ENCODE measurements at regions not wholly inside any gene's neighbourhood (a gene's known extent, or its start where the extent isn't known, plus 50 kb on each side); places are given as distances from the start of the nearest gene placed in this dataset.
"Not testable (repeated sequence)": the region's sequence is repeated elsewhere in the genome, so short reads cannot be mapped to it uniquely, and the experiment has no call there.

GRCh38 chr13:55887561-55887960, 1253.2 kb upstream of the PRR20A start:
- no peak for DNase-seq

- no peak for DNase-seq
Measured at GRCh38 chr13:55893540-55893939, 1247.2 kb upstream of the PRR20A start.

- no peak for DNase-seq
Measured at GRCh38 chr13:55937180-55937579, 1203.5 kb upstream of the PRR20A start.

- no peak for DNase-seq
Measured at GRCh38 chr13:55948175-55948574, 1192.5 kb upstream of the PRR20A start.

DNA sequence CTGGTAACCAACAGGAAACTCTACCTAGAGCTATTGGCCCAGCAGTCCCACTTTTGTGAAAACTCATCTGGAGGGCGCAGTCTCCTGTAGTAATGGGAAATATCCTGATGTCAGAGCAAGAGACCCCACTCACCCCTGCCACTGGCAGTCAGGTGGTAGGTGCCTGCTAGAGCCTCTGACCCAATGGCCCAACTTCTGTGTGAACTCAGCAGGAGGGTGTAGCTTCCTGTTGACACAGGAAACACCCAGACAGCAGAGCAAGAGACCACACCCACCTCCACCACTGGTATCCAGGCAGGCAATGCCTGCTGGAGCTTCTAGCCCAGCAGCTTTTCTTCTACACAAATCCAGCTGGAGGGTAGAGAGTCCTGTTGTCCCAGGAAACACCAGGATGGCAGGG, 1176.8 kb upstream of the PRR20A start:
- DNase-seq: no peak

DNA sequence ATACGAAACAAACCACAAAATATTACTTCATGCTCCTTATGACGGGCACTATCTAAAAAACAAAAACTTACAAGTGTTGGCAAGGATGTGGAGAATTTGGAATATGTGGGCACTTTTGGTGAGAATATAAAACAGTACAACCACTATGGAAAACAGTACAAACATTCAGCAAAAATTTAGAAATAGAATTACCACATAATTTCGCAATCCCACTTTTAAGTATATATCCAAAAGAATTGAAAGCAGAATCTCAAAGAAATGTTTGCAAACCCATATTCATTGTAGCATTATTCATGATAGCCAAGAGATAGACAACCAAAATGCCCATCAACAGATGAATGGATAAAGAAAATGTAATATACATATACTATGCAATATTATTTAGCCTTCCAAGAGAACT, 1173.7 kb upstream of the PRR20A start:
- no peak for DNase-seq

- DNase-seq: no peak
Measured at GRCh38 chr13:55977436-55977835, 1163.3 kb upstream of the PRR20A start.

DNA sequence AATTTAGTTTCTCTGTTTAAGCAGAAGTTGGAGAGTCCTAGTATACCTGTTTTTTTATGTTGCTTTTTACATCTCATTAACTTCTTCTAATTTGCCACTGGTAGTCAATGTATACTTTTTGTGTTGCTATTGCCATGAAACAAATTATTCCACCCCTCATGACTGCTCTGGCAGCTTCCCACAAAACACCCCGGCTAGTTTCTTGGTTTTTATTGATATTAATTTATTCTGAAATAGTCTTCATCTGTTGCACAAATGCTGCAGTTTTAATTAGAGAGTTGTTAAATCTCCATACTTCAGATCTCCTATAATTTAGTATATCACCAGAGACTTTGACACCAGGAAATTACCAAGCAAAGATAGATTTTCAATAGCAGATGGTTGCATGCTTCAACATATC, 1159.3 kb upstream of the PRR20A start:
- no peak for DNase-seq

DNA sequence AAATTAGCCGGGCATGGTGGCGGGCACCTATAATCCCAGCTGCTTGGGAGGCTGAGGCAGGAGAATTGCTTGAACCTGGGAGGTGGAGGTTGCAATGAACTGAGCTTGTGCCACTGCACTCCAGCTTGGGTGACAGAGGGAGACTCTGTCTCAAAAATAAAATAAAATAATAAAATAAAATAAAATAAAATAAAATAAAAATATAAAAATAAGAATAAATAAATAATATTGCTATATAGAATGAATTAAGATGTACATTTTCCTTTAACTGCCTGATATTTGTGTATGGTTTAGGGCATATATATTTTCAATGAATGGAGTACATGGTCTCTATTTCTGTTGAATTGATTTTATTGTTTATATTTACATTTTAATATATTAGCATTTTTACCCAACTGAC, 1156.7 kb upstream of the PRR20A start:
- DNase-seq: not testable (repeated sequence)

DNA sequence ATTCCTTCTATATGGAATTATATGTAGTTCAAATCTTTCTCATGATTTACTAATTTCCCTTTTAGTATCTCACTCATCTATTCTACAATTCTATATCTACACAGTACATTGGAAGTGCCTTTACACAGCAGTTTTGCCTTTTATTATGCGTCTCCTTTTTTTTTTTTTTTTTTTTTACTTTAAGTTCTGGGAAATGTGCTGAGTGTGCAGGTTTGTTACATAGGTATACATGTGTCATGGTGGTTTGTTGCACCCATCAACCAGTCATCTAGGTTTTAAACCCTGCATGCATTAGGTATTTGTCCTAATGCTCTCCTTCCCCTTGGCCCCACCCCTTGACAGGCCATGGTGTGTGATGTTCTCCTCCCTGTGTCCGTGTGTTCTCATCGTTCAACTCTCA, 1150.1 kb upstream of the PRR20A start:
- DNase-seq: no peak

- DNase-seq: no peak
Measured at GRCh38 chr13:55991666-55992065, 1149.1 kb upstream of the PRR20A start.

GRCh38 chr13:55992145-55992544, 1148.6 kb upstream of the PRR20A start:
- no peak for DNase-seq

GRCh38 chr13:55999709-56000108, 1141.0 kb upstream of the PRR20A start:
- no peak for DNase-seq

- DNase-seq: no peak
Measured at GRCh38 chr13:56009418-56009817, 1131.3 kb upstream of the PRR20A start.

DNA sequence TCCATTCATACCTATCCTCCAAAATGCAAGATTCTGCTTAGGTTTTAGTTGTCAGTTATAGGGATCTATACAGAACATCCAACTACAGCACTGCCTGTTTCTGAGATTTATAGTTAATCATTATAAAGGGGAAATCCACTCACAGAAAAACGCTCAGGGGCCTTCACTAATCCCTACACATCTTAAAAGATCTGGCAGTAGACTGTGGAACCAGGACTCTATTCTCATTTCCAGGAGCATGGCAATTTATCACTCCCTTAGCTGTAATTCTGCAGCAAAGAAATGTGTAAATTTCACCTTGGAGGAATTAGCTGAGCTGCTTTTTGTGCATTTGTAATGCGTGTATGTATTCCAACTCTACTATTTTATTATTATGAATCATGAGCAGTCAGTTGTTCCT, 1128.1 kb upstream of the PRR20A start:
- no peak for DNase-seq

- DNase-seq: no peak
Measured at GRCh38 chr13:56015919-56016318, 1124.8 kb upstream of the PRR20A start.

- DNase-seq: no peak
Measured at GRCh38 chr13:56019606-56020005, 1121.1 kb upstream of the PRR20A start.

GRCh38 chr13:56020425-56020824, 1120.3 kb upstream of the PRR20A start:
- DNase-seq: no peak

DNA sequence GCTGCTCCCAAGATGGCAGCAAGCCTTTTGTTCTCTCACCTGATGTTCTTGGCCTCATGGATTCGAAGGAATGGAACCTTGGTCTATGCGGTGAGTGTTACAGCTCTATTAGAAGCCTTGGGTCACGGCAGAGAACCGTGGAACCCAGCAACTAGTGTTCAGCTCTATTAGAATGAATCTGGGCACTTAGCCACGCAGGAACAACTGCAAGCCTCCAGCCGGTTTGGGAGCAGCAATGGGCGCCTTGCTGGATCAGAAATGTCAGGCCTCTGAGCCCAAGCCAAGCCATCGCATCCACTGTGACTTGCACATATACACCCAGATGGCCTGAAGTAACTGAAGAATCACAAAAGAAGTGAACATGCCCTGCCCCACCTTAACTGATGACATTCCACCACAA, 1100.7 kb upstream of the PRR20A start:
- no peak for DNase-seq

DNA sequence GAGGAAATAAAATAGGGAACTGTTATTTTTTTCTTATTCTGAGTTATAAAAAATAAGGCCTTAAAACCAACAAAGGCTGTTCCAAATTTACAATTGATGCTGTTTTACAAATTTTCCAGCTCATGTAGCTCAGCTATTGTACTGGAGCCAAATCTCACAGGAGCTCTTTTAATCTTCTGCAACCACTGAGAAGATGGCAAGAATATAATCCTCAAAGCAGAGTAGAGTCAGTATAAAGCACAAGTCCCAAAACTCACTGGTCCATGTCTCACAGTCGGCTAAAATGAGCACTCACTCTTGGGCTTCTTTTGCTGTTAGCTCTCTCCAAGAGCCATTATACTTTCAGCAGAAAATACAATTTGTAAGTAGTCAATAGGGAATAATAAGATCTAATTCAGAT, 1074.4 kb upstream of the PRR20A start:
- no peak for DNase-seq

GRCh38 chr13:56102641-56103040, 1038.1 kb upstream of the PRR20A start:
- DNase-seq: no peak

- DNase-seq: no peak
Measured at GRCh38 chr13:56110751-56111150, 1030.0 kb upstream of the PRR20A start.

- DNase-seq: no peak
Measured at GRCh38 chr13:56134524-56134923, 1006.2 kb upstream of the PRR20A start.

GRCh38 chr13:56166864-56167263, 973.9 kb upstream of the PRR20A start:
- DNase-seq: no peak

DNA sequence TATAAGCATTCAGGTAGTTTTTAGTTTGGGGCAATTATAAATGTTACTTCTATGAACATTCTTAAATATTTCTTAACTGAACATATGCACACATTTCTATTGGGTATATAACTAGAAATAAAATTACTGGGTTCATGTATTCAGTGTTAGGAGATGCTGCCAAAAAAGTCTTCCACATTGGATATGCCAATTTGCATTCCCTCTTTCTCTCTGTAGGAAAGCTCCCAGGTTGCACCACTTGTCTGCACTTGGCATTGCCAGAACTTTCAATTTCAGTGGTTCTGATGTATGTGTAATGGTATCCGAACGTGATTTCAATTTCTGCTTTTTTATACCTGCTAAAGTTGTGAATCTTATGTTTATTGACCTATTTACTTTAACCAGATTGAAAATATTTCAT, 972.1 kb upstream of the PRR20A start:
- DNase-seq: no peak
